ENCODE measurements at regions not wholly inside any gene's neighbourhood (a gene's known extent, or its start where the extent isn't known, plus 50 kb on each side); places are given as distances from the start of the nearest gene placed in this dataset.
A peak's percentile ranks its signal among the peaks of the same experiment; 100 is the strongest.

GRCh38 chr6:88383183-88383582, 217.0 kb upstream of the CNR1 start:
- H3K4me1 Mint-ChIP-seq: peaks cover 30% of the 10 kb centered on the region
- H3K27me3 ChIP-seq: no peaks in the 10 kb centered on the region
- DNase-seq (ENCODE audit: low spot score): no peak
- H3K27me3 Mint-ChIP-seq (ENCODE audit: insufficient read depth, low read depth): peaks cover 10% of the 10 kb centered on the region
- no peak overlapping the region for H3K4me3 Mint-ChIP-seq
- H3K9me3 Mint-ChIP-seq: no peaks in the 10 kb centered on the region
- H3K79me2 ChIP-seq (ENCODE audit: low read depth): no peaks in the 10 kb centered on the region
- H3K27ac ChIP-seq: no peak overlapping the region
- no peaks in the 10 kb centered on the region for H3F3A ChIP-seq (ENCODE audit: low read depth)
- no peak overlapping the region for H3K4me3 ChIP-seq
- no peaks in the 10 kb centered on the region for H4K20me1 ChIP-seq (ENCODE audit: low read depth)
- no peak overlapping the region for H3K27ac Mint-ChIP-seq
- no peaks in the 10 kb centered on the region for H3K36me3 ChIP-seq
- no peak for TF ChIP-seq CTCF (IDR thresholded peaks at IDR 0.05)
- TF ChIP-seq EZH2phosphoT487 (IDR thresholded peaks at IDR 0.05): no peak
- TF ChIP-seq EZH2 (IDR thresholded peaks at IDR 0.05): no peak
- H3K4me1 ChIP-seq: peaks cover 31% of the 10 kb centered on the region
- H3K4me2 ChIP-seq: no peak overlapping the region
- no peaks in the 10 kb centered on the region for H3K9me3 ChIP-seq (ENCODE audit: low read depth)
- no peaks in the 10 kb centered on the region for H3K36me3 Mint-ChIP-seq
- no peak overlapping the region for H2AFZ ChIP-seq (replicated peaks)
- no peak overlapping the region for H3K9ac ChIP-seq

- Histone ChIP-seq H3F3A (ENCODE audit: low read depth) (no peaks in the 10 kb centered on the region), H3K27me3 (no peaks in the 10 kb centered on the region), H2AFZ (replicated peaks) (no peak overlapping the region), H3K36me3 (no peaks in the 10 kb centered on the region), H3K79me2 (ENCODE audit: low read depth) (no peaks in the 10 kb centered on the region), H3K9me3 (ENCODE audit: low read depth) (no peaks in the 10 kb centered on the region), H3K27ac (no peak overlapping the region), H3K4me3 (no peak overlapping the region), H4K20me1 (ENCODE audit: low read depth) (no peaks in the 10 kb centered on the region), H3K4me1 (peaks cover 36% of the 10 kb centered on the region), H3K4me2 (peak overlapping the region; percentile 19), H3K9ac (no peak overlapping the region)
- Mint-ChIP-seq H3K27ac (peak overlapping the region; percentile 13), H3K36me3 (no peaks in the 10 kb centered on the region), H3K4me1 (peaks cover 43% of the 10 kb centered on the region), H3K9me3 (no peaks in the 10 kb centered on the region), H3K4me3 (no peak overlapping the region), H3K27me3 (ENCODE audit: insufficient read depth, low read depth) (peaks cover 10% of the 10 kb centered on the region)
- no peak for DNase-seq (ENCODE audit: low spot score)
- no peak for TF ChIP-seq EZH2phosphoT487 (IDR thresholded peaks at IDR 0.05)
- TF ChIP-seq CTCF (IDR thresholded peaks at IDR 0.05): no peak
- TF ChIP-seq EZH2 (IDR thresholded peaks at IDR 0.05): no peak
Observed at GRCh38 chr6:88381289-88381642, 215.1 kb upstream of the CNR1 start.

GRCh38 chr6:88380618-88381288, 214.6 kb upstream of the CNR1 start:
- no peaks in the 10 kb centered on the region for H3K9me3 ChIP-seq (ENCODE audit: low read depth)
- H3F3A ChIP-seq (ENCODE audit: low read depth): no peaks in the 10 kb centered on the region
- no peak overlapping the region for H2AFZ ChIP-seq (replicated peaks)
- Mint-ChIP-seq H3K36me3 (no peaks in the 10 kb centered on the region), H3K4me3 (no peak overlapping the region), H3K27ac (peak overlapping the region; percentile 67), H3K9me3 (no peaks in the 10 kb centered on the region), H3K27me3 (ENCODE audit: insufficient read depth, low read depth) (peaks cover 10% of the 10 kb centered on the region), H3K4me1 (peaks cover 46% of the 10 kb centered on the region)
- H3K9ac ChIP-seq: no peak overlapping the region
- peaks cover 36% of the 10 kb centered on the region for H3K4me1 ChIP-seq
- H3K4me3 ChIP-seq: no peak overlapping the region
- DNase-seq (ENCODE audit: low spot score): peak; percentile 13
- no peaks in the 10 kb centered on the region for H3K36me3 ChIP-seq
- TF ChIP-seq CTCF (IDR thresholded peaks at IDR 0.05) (no peak), EZH2phosphoT487 (IDR thresholded peaks at IDR 0.05) (no peak), EZH2 (IDR thresholded peaks at IDR 0.05) (no peak)
- H3K4me2 ChIP-seq: peak overlapping the region; percentile 19
- no peaks in the 10 kb centered on the region for H4K20me1 ChIP-seq (ENCODE audit: low read depth)
- no peak overlapping the region for H3K27ac ChIP-seq
- H3K79me2 ChIP-seq (ENCODE audit: low read depth): no peaks in the 10 kb centered on the region
- no peaks in the 10 kb centered on the region for H3K27me3 ChIP-seq

Data from neural progenitor cell (in vitro differentiated cells).